HEK293T (cell line): ENCODE measurements at regions not wholly inside any gene's neighbourhood (a gene's known extent, or its start where the extent isn't known, plus 50 kb on each side); places are given as distances from the start of the nearest gene placed in this dataset.

Source experiments
- CTCF ChIA-PET: fragments of 350-600 bp; formaldehyde crosslinking; extraction: SDS; loops from one replicate; lab custom pipeline; 2021; ENCODE audit warnings: antibody characterized with exemption, inconsistent platforms; lab: Yijun Ruan, JAX
- POLR2A ChIA-PET: fragments of 350-600 bp; formaldehyde crosslinking; extraction: SDS; loops from one replicate; lab custom pipeline; 2020; ENCODE audit warnings: antibody characterized with exemption, inconsistent platforms; lab: Yijun Ruan, JAX
- DNase-seq: peaks from one replicate; pipeline ENCODE4 v3.0.0; 2012; ENCODE audit warnings: mixed read lengths; ENCODE audit errors: extremely low spot score
- ARNT ChIP-seq: fragments of 450-650 bp; IDR thresholded peaks from 2 replicates; pipeline ENCODE4 v1.6.1; 2017; ENCODE audit warnings: mild to moderate bottlenecking
- BHLHE40 ChIP-seq: fragments of 450-650 bp; IDR thresholded peaks from 2 replicates; pipeline ENCODE4 v1.6.1; 2016; ENCODE audit warnings: mild to moderate bottlenecking, moderate library complexity, borderline replicate concordance
- CTBP1 ChIP-seq: fragments of 450-650 bp; IDR thresholded peaks from 2 replicates; pipeline ENCODE4 v1.6.1; 2016; ENCODE audit warnings: borderline replicate concordance
- ELF4 ChIP-seq: fragments of 450-650 bp; IDR thresholded peaks from 2 replicates; pipeline ENCODE4 v1.6.1; 2017; ENCODE audit warnings: antibody characterized with exemption
- FOXA1 ChIP-seq: fragments of 450-650 bp; IDR thresholded peaks from 2 replicates; pipeline ENCODE4 v1.6.1; 2016; ENCODE audit warnings: mild to moderate bottlenecking
- FOXK2 ChIP-seq: fragments of 450-650 bp; IDR thresholded peaks from 2 replicates; pipeline ENCODE4 v1.6.1; 2016; ENCODE audit warnings: mild to moderate bottlenecking
- FOXM1 ChIP-seq: fragments of 450-650 bp; IDR thresholded peaks from 2 replicates; pipeline ENCODE4 v1.6.1; 2017; ENCODE audit warnings: mild to moderate bottlenecking, borderline replicate concordance
- HDGF ChIP-seq: fragments of 450-650 bp; IDR thresholded peaks from 2 replicates; pipeline ENCODE4 v1.6.1; 2017; ENCODE audit warnings: antibody characterized with exemption, borderline replicate concordance
- L3MBTL2 ChIP-seq: fragments of 450-650 bp; conservative IDR thresholded peaks from 2 replicates; pipeline ENCODE4 v1.6.1; 2016; ENCODE audit warnings: mild to moderate bottlenecking
- LEF1 ChIP-seq: fragments of 450-650 bp; IDR thresholded peaks from 2 replicates; pipeline ENCODE4 v1.6.1; 2017; ENCODE audit warnings: mild to moderate bottlenecking, borderline replicate concordance
- NFRKB ChIP-seq: fragments of 450-650 bp; IDR thresholded peaks from 2 replicates; pipeline ENCODE4 v1.6.1; 2016; ENCODE audit warnings: mild to moderate bottlenecking, moderate library complexity
- PKNOX1 ChIP-seq: fragments of 450-650 bp; IDR thresholded peaks from 2 replicates; pipeline ENCODE4 v1.6.1; 2016
- SP1 ChIP-seq: fragments of 450-650 bp; IDR thresholded peaks from 2 replicates; pipeline ENCODE4 v1.6.1; 2017
- SUZ12 ChIP-seq: fragments of 450-650 bp; IDR thresholded peaks from 2 replicates; pipeline ENCODE4 v1.6.1; 2016; ENCODE audit warnings: mild to moderate bottlenecking
- TARDBP ChIP-seq: fragments of 450-650 bp; IDR thresholded peaks from 2 replicates; pipeline ENCODE4 v1.6.1; 2016
- ZNF384 ChIP-seq: fragments of 450-650 bp; IDR thresholded peaks from 2 replicates; pipeline ENCODE4 v1.6.1; 2016

GRCh38 chrX:9141496-9141895 lies 107.6 kb upstream of the FAM9B start:
- TF ChIP-seq SUZ12: no peak
- no peak for TF ChIP-seq L3MBTL2
- no peak for TF ChIP-seq FOXK2
- no peak for TF ChIP-seq NFRKB
- no peak for TF ChIP-seq BHLHE40
- TF ChIP-seq HDGF: no peak
- TF ChIP-seq SP1: no peak
- no peak for TF ChIP-seq TARDBP
- no peak for TF ChIP-seq CTBP1
- TF ChIP-seq LEF1: no peak
- TF ChIP-seq FOXA1: no peak
- TF ChIP-seq ZNF384: no peak
- no peak for TF ChIP-seq PKNOX1
- TF ChIP-seq FOXM1: no peak
- no peak for TF ChIP-seq ARNT
- TF ChIP-seq ELF4: no peak
- ChIA-PET CTCF (interaction anchor here (0.6 kb wide), 1 partner anchor 320 kb away, joined by 3 read pairs; no protein-coding TSS in a partner anchor), POLR2A (no interaction called here)
- no peak for DNase-seq

- DNase-seq: no peak
- ChIA-PET CTCF (no interaction called here), POLR2A (no interaction called here)
- TF ChIP-seq BHLHE40: no peak
- TF ChIP-seq HDGF: no peak
- no peak for TF ChIP-seq ZNF384
- TF ChIP-seq FOXA1: no peak
Observed at GRCh38 chrX:9144701-9145241, 110.8 kb upstream of the FAM9B start.

- TF ChIP-seq SUZ12: no peak
- no peak for TF ChIP-seq BHLHE40
- TF ChIP-seq LEF1: no peak
- TF ChIP-seq NFRKB: no peak
- TF ChIP-seq PKNOX1: no peak
- no peak for TF ChIP-seq L3MBTL2
- no peak for TF ChIP-seq HDGF
- TF ChIP-seq TARDBP: no peak
- TF ChIP-seq FOXM1: no peak
- no peak for TF ChIP-seq ZNF384
- DNase-seq: no peak
- ChIA-PET POLR2A (no interaction called here), CTCF (no interaction called here)
Observed at GRCh38 chrX:9146657-9147056, 112.7 kb upstream of the FAM9B start.

- ChIA-PET CTCF (no interaction called here), POLR2A (no interaction called here)
- DNase-seq: no peak
- no peak for TF ChIP-seq LEF1
- no peak for TF ChIP-seq ARNT
- TF ChIP-seq FOXM1: no peak
- TF ChIP-seq TARDBP: no peak
- TF ChIP-seq FOXA1: no peak
- TF ChIP-seq ELF4: no peak
- no peak for TF ChIP-seq NFRKB
- no peak for TF ChIP-seq HDGF
- TF ChIP-seq SP1: no peak
Observed at GRCh38 chrX:9147086-9147485, 113.2 kb upstream of the FAM9B start.

- no peak for DNase-seq
- TF ChIP-seq FOXK2 (no peak), BHLHE40 (no peak), SP1 (no peak), FOXA1 (no peak), SUZ12 (no peak), TARDBP (no peak), NFRKB (no peak), L3MBTL2 (no peak), PKNOX1 (no peak), FOXM1 (no peak), ELF4 (no peak), HDGF (no peak), CTBP1 (no peak), ARNT (no peak), LEF1 (no peak), ZNF384 (no peak)
- CTCF ChIA-PET: no interaction called here
- POLR2A ChIA-PET: no interaction called here
Observed at GRCh38 chrX:9147726-9148125, 113.8 kb upstream of the FAM9B start.

GRCh38 chrX:9148615-9149399 lies 114.9 kb upstream of the FAM9B start:
- TF ChIP-seq FOXM1: no peak
- TF ChIP-seq ARNT: no peak
- TF ChIP-seq NFRKB: no peak
- TF ChIP-seq PKNOX1: no peak
- no peak for TF ChIP-seq LEF1
- no peak for TF ChIP-seq HDGF
- no peak for TF ChIP-seq FOXA1
- TF ChIP-seq CTBP1: no peak
- TF ChIP-seq FOXK2: no peak
- TF ChIP-seq SP1: no peak
- TF ChIP-seq ZNF384: no peak
- no peak for TF ChIP-seq SUZ12
- CTCF ChIA-PET: no interaction called here
- DNase-seq: no peak

More at GRCh38 chrX:9148615-9149399, 114.9 kb upstream of the FAM9B start:
- POLR2A ChIA-PET: no interaction called here
